Skeletal muscle satellite cell (primary cell): ENCODE measurements at regions not wholly inside any gene's neighbourhood (a gene's known extent, or its start where the extent isn't known, plus 50 kb on each side); places are given as distances from the start of the nearest gene placed in this dataset.

Experiments used
- H3K27me3 ChIP-seq: 2 replicates; pipeline ENCODE4 v1.7.0; 2013; ENCODE audit warnings: low read length; ENCODE audit not compliant: control insufficient read depth, insufficient read depth
- H3K36me3 ChIP-seq: 2 replicates; pipeline ENCODE4 v1.7.0; 2013; ENCODE audit warnings: mild to moderate bottlenecking, control low read depth, low read length; ENCODE audit not compliant: insufficient read depth
- H3K4me1 ChIP-seq: 2 replicates; pipeline ENCODE4 v1.7.0; 2013; ENCODE audit warnings: low read length; ENCODE audit not compliant: control insufficient read depth, insufficient read depth
- H3K4me2 ChIP-seq: 2 replicates; pipeline ENCODE4 v1.7.0; 2013; ENCODE audit warnings: mild to moderate bottlenecking, low read length
- H3K4me3 ChIP-seq: 2 replicates; pipeline ENCODE4 v1.7.0; 2013; ENCODE audit warnings: low read length
- H3K9ac ChIP-seq: 2 replicates; pipeline ENCODE4 v1.7.0; 2013; ENCODE audit warnings: mild to moderate bottlenecking, low read depth, low read length, moderate library complexity
- H3K9me3 ChIP-seq: replicated peaks from 2 replicates; pipeline ENCODE4 v1.7.0; 2013; ENCODE audit warnings: mild to moderate bottlenecking, control low read depth, low read length

DNA sequence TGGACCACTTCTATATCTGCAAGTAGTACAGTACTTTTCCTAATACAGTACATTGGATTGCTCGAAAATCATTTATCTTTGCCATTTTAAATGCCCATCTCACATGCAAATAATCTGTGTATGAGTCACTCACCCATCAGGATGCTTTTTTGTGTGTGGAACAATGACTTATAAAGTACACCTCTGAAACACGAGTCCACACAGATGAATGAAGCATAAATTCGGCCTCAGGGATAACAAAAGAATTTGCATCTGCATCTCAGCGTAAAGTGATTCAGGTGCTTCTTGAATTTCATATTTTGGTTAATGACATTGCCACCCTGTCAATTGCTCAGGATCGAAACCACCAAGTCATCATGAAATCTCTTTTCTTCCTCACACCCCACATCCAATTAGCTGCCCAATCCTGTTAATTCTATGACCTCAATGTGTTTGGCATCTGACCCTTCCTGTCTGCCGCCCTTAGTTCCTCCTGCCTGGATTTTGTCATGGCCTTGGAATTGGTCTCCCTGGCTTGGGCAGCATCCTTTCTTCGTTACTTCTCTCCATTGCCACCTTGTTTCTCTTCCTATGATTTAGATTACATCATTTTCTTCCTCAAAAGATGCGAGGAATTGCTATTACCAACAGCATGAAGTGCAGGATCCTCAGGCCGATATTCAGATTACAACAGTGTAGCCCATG is 161.6 kb upstream of the MID1 start:
- H3K9ac ChIP-seq, result no peak overlapping the region
- no peaks in the 10 kb centered on the region for H3K4me1 ChIP-seq
- H3K27me3 ChIP-seq, result no peaks in the 10 kb centered on the region
- H3K4me3 ChIP-seq, result no peak overlapping the region
- no peaks in the 10 kb centered on the region for H3K9me3 ChIP-seq
- H3K36me3 ChIP-seq, result no peaks in the 10 kb centered on the region
- H3K4me2 ChIP-seq, result no peak overlapping the region

DNA sequence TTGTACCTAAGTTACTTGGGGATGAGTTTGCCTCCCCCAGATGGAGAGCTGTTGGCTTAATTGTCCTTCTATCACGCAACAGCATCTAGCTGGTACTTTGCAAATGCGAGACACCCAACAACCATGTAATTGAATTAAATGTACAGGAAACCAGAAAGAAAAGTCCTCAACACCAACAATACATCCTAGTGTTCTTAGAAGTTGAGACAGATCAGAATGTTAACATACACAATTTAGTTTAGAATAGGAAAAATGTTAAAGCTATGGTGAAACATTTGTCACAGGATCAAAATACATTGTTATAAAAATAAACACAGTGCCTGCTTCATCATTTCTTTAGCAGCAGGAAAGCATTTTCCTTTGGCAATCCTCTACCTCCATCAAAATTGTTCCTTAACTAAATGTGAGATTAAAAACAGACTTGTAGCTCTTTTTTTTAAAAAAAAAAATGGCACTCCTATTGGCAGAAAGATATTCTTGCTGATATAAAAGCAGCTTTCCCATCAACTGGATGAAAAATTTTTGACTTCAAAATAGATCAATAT is 163.1 kb upstream of the MID1 start:
- no peak overlapping the region for H3K9ac ChIP-seq
- H3K27me3 ChIP-seq, result no peaks in the 10 kb centered on the region
- H3K4me1 ChIP-seq, result no peaks in the 10 kb centered on the region
- no peak overlapping the region for H3K4me2 ChIP-seq
- H3K9me3 ChIP-seq, result no peaks in the 10 kb centered on the region
- no peak overlapping the region for H3K4me3 ChIP-seq
- no peaks in the 10 kb centered on the region for H3K36me3 ChIP-seq

DNA sequence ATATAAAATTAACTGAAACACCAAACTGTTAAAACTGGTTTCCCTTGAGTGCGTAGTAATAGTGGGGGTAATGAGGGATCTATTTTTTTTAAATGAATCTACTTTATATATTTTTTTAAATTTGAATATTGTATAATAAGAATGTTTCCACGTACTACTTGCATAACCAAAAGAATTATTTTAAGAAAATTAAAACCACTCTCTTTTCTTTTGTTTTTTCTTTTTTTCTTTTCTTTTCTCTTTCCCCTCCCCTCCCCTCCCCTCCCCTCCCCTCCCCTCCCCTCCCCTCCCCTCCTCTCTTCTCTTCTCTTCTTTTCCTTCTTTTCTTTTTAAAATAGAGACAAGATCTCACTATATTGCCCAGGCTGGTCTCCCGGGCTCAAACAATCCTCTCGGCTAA is 166.9 kb upstream of the MID1 start:
- H3K9ac ChIP-seq, result no peak overlapping the region
- no peaks in the 10 kb centered on the region for H3K4me1 ChIP-seq
- H3K27me3 ChIP-seq, result no peaks in the 10 kb centered on the region
- H3K9me3 ChIP-seq, result no peaks in the 10 kb centered on the region
- H3K4me3 ChIP-seq, result no peak overlapping the region
- no peaks in the 10 kb centered on the region for H3K36me3 ChIP-seq
- H3K4me2 ChIP-seq, result no peak overlapping the region

DNA sequence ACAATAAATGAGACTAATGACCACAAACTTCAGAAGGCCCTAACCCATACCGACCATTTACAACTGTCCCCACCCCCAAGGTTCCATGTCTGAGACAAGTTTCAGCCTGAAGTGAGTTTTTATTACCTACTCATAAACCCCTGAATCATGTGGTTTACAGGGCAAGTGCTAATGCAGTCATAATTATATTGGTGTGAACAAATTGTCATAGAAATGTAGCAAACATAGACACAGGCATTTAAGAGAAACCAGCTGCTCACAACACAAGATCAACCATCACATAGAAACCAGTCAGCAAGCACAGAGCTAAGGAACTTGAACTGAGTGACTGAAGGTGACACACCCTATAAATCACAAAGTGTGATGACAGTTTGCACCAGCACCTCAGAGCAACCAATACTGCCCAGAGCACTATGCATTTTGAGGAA is 173.8 kb upstream of the MID1 start:
- H3K4me1 ChIP-seq, result no peaks in the 10 kb centered on the region
- H3K36me3 ChIP-seq, result no peaks in the 10 kb centered on the region
- H3K9ac ChIP-seq, result no peak overlapping the region
- H3K9me3 ChIP-seq, result no peaks in the 10 kb centered on the region
- H3K4me2 ChIP-seq, result no peak overlapping the region
- H3K4me3 ChIP-seq, result no peak overlapping the region
- no peaks in the 10 kb centered on the region for H3K27me3 ChIP-seq

DNA sequence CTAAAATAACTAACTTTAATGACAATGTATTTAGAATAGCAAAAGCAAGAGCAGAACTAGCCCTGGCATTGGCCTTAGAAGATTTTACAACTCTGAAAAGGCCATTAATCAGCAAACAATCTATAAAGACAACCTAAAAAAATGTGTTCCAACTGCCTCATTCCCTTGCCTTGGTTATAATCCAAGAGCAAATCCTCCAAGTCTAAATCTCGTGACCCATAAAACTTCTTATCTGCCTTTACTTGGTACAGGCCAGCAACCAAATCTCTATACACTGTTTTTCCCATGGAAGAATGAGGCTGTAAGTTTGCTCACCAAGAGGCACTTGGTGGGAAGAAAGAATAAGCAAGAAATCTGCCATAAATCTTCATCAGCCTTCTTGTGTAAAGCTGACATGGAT is 175.3 kb upstream of the MID1 start:
- Histone ChIP-seq H3K9me3 (no peaks in the 10 kb centered on the region), H3K4me2 (no peak overlapping the region), H3K9ac (no peak overlapping the region), H3K27me3 (no peaks in the 10 kb centered on the region), H3K36me3 (no peaks in the 10 kb centered on the region), H3K4me3 (no peak overlapping the region), H3K4me1 (no peaks in the 10 kb centered on the region)

DNA sequence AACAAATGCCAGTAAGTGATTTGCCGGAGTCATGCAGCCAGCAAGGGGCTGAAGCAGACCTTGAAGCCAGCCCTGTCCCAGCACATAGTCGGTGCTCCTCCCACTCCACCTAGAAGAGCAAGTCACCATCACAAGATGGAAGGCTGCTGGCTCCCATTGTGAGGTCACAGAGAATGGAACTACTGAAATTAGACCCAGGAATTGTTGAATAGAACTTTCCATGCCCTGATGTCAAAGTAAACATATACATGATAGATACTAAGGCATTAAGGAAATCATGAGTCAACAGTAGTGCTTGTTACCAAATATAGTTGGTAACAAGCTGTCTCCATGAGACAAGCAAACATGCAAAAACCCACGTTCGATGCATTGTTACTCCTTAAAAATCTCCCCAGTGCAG is 177.1 kb upstream of the MID1 start:
- Histone ChIP-seq H3K9me3 (no peaks in the 10 kb centered on the region), H3K27me3 (no peaks in the 10 kb centered on the region), H3K4me1 (no peaks in the 10 kb centered on the region), H3K9ac (no peak overlapping the region), H3K4me2 (no peak overlapping the region), H3K4me3 (no peak overlapping the region), H3K36me3 (no peaks in the 10 kb centered on the region)

DNA sequence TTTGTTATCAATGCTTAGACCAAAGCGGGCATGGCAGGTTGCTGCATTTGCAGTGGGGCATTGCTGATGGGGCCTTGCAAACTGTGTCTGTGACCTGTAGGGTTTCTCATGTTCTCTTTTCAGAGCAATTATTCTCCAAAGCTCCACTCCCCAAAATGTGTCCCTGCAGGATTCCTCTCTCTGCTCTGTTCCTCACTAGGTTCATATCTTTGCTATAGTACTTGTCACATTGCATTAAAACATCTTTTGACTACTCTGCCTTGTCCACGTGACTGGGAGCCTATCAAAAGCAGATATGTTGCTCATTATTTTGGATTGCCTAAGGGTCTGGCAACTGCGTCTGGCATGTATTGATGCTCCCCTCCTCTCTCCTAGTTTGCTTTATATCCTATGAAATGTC is 177.7 kb upstream of the MID1 start:
- H3K36me3 ChIP-seq, result no peaks in the 10 kb centered on the region
- no peak overlapping the region for H3K4me3 ChIP-seq
- no peaks in the 10 kb centered on the region for H3K27me3 ChIP-seq
- no peak overlapping the region for H3K4me2 ChIP-seq
- H3K4me1 ChIP-seq, result no peaks in the 10 kb centered on the region
- H3K9me3 ChIP-seq, result no peaks in the 10 kb centered on the region
- H3K9ac ChIP-seq, result no peak overlapping the region

DNA sequence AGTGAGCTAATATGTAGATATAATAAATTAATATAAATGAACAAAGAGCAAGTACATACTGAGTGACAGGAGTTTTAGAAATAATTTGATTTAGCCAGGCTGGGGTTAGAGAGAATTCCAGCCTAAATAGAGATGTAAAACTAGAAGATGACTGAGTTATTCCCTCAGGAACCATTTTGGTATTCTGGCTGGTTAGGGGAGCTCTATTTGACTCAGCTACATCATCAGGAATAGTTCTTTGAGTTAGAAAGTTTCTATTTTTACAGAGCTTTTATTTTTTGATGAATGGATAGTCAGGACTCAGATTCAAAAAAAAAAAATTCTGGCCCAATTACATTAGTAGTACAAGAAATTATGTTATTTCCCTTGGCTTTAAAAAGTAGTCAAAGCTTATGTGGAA is 180.4 kb upstream of the MID1 start:
- Histone ChIP-seq H3K4me3 (no peak overlapping the region), H3K36me3 (no peaks in the 10 kb centered on the region), H3K27me3 (no peaks in the 10 kb centered on the region), H3K4me1 (no peaks in the 10 kb centered on the region), H3K9me3 (no peaks in the 10 kb centered on the region), H3K9ac (no peak overlapping the region), H3K4me2 (no peak overlapping the region)

DNA sequence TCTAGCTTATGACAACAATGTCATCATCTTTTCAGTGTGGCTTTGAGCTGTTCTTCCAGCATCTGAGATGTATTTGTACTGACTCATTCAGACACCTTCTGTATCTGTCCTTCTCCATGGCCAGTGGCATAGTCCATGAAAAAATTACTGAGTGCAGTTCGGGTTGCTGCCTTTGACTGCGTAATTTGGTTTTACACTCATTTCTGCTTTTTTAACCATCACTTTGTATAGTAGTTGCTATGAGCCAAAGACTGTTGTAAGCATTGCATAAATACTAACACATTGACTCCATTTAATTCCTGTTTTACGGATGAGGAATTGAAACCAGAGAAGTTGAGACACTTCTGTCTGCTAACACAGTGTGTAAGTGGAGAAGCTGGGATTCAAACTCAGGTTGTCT is 190.7 kb upstream of the MID1 start:
- H3K27me3 ChIP-seq, result no peaks in the 10 kb centered on the region
- no peaks in the 10 kb centered on the region for H3K4me1 ChIP-seq
- H3K4me2 ChIP-seq, result no peak overlapping the region
- H3K4me3 ChIP-seq, result no peak overlapping the region
- no peaks in the 10 kb centered on the region for H3K36me3 ChIP-seq
- H3K9me3 ChIP-seq, result no peaks in the 10 kb centered on the region
- H3K9ac ChIP-seq, result no peak overlapping the region

DNA sequence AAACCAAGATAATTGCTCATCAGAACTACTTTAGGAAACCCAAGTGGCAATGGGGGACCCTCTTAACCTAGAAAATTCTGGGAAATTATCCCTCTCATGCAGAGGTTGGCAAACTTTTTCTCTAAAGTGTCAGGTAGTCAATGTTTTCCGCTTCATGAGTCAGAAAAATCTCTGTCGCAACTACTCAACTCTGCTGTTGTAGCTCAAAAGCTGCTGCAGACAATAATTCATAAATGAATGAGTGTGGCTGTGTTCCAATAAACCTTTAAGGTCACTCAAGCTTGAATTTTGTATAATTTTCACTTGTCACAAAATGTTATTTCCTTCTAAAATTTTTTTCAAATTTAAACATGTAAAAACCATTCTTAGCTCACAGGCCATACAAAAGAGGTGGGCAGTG is 193.4 kb upstream of the MID1 start:
- H3K9me3 ChIP-seq, result no peaks in the 10 kb centered on the region
- no peak overlapping the region for H3K4me3 ChIP-seq
- H3K9ac ChIP-seq, result no peak overlapping the region
- H3K4me1 ChIP-seq, result no peaks in the 10 kb centered on the region
- no peaks in the 10 kb centered on the region for H3K36me3 ChIP-seq
- H3K27me3 ChIP-seq, result no peaks in the 10 kb centered on the region
- no peak overlapping the region for H3K4me2 ChIP-seq

DNA sequence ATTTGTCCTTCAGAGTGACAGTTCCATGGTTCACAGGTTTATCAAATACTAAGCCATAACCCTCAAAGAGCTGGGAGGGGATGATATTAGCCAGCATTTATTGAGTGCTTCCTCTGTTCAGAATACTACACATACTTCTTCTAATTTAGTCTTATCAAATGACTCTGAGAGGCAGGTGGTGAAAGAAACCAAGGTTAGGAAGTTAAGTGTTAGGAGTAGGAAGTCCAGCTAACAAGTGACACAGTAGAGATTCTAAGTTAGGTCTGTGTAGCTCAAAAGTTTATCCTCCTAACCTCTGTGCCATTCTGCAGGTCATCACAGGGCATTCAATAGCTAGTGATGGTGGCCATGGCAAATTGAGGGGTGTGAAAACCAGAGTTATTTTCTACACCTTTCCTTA is 198.3 kb upstream of the MID1 start:
- Histone ChIP-seq H3K36me3 (no peaks in the 10 kb centered on the region), H3K9ac (no peak overlapping the region), H3K9me3 (no peaks in the 10 kb centered on the region), H3K4me3 (no peak overlapping the region), H3K27me3 (no peaks in the 10 kb centered on the region), H3K4me2 (no peak overlapping the region), H3K4me1 (no peaks in the 10 kb centered on the region)

DNA sequence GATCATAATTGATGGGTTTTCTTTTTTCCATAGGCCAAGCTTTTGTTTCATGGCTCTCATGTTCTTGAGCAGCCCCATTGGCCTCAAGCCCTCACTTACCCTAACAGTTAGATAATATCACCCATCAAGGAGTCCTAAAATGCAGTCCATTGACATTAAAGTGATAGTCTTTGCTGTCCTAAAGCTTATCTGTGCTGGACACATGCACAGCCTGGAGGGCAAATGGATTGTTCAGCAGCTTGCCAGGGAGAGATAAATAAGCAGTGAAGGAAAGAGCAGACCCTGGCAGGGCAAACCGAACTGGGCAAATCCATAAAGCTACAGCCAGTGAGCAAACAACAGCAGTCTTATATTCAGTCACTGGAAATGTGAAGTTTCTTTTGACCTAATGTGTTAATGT is 199.6 kb upstream of the MID1 start:
- no peaks in the 10 kb centered on the region for H3K4me1 ChIP-seq
- no peaks in the 10 kb centered on the region for H3K36me3 ChIP-seq
- no peak overlapping the region for H3K4me2 ChIP-seq
- H3K4me3 ChIP-seq, result no peak overlapping the region
- H3K27me3 ChIP-seq, result no peaks in the 10 kb centered on the region
- H3K9ac ChIP-seq, result no peak overlapping the region
- H3K9me3 ChIP-seq, result no peaks in the 10 kb centered on the region
